Uterus (tissue), 2 donors: ENCODE measurements at regions not wholly inside any gene's neighbourhood (a gene's known extent, or its start where the extent isn't known, plus 50 kb on each side); places are given as distances from the start of the nearest gene placed in this dataset.

ENCODE experiments used
- POLR2A ChIP-seq, 2 donors: fragments of 450-650 bp; IDR thresholded peaks; one replicate each; pipeline ENCODE4 v1.6.1; 2016; ENCODE audit warnings: antibody characterized with exemption in 2 of 2, mild to moderate bottlenecking in 1 of 2, moderate library complexity in 1 of 2
- TF ChIP-seq, protein P1 (sequence below), 4 experiments: fragments of 200-600 bp in 2 of 4; fragments of 450-650 bp in 2 of 4; sonication (generic) in 2 of 4; IDR thresholded peaks; one replicate each; pipeline ENCODE4 v1.5.1; 2016 to 2019; ENCODE audit warnings: antibody characterized with exemption in 4 of 4, mild to moderate bottlenecking in 2 of 4, moderate library complexity in 1 of 4

DNA sequence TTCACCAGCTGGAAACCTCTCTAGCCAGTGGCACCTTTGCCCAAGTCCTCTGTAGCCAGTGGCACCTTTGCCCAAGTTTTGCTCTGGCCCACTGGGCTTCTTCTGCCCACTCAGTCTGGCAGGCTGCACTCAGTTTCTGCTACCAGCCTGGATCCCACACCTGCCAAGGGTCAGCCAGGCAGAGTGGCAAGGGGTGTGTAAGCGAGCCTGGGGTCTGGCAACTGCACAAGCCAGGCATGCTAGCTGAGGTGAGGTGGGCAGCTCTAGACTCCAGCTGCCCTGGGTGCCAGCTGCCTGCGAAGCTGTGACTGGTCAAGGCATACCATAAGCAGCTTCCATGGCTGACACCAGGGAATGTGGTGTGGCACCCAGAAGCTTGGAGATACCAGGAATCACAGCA is 233.1 kb upstream of the DKK2 start:
- TF ChIP-seq, protein P1, sequence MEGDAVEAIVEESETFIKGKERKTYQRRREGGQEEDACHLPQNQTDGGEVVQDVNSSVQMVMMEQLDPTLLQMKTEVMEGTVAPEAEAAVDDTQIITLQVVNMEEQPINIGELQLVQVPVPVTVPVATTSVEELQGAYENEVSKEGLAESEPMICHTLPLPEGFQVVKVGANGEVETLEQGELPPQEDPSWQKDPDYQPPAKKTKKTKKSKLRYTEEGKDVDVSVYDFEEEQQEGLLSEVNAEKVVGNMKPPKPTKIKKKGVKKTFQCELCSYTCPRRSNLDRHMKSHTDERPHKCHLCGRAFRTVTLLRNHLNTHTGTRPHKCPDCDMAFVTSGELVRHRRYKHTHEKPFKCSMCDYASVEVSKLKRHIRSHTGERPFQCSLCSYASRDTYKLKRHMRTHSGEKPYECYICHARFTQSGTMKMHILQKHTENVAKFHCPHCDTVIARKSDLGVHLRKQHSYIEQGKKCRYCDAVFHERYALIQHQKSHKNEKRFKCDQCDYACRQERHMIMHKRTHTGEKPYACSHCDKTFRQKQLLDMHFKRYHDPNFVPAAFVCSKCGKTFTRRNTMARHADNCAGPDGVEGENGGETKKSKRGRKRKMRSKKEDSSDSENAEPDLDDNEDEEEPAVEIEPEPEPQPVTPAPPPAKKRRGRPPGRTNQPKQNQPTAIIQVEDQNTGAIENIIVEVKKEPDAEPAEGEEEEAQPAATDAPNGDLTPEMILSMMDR (IDR thresholded peaks at IDR 0.05) = no peak
- TF ChIP-seq POLR2A (IDR thresholded peaks at IDR 0.05) = no peak
